IMR-90 (cell line): ENCODE measurements at regions not wholly inside any gene's neighbourhood (a gene's known extent, or its start where the extent isn't known, plus 50 kb on each side); places are given as distances from the start of the nearest gene placed in this dataset.
A peak's percentile ranks its signal among the peaks of the same experiment; 100 is the strongest.

Experiments
- ATAC-seq: fragments of 200-7000 bp; cut with Tn5 transposase; 2 replicates; pipeline ENCODE4 v1.9.1; 2020; ENCODE audit warnings: low read depth, mild to moderate bottlenecking, moderate library complexity
- BruUV-seq: library from RNA; stranded (reverse); fragments of 400-500 nt; replicated peaks from 2 replicates; lab custom pipeline; 2021; lab: Mats Ljungman, UMichigan
- CTCF ChIA-PET: fragments of 300-600 bp; formaldehyde crosslinking; extraction: SDS; loops from one replicate; lab custom pipeline; 2021; ENCODE audit warnings: antibody characterized with exemption; lab: Yijun Ruan, JAX
- POLR2A ChIA-PET: fragments of 300-600 bp; sonication (Branson Sonifier 250); formaldehyde crosslinking; loops from one replicate; lab custom pipeline; 2022; ENCODE audit warnings: antibody characterized with exemption; ENCODE audit not compliant: unreplicated experiment; lab: Charles Lee
- DNase-seq: peaks from one replicate; pipeline ENCODE4 v3.0.0; 2013
- H2AFZ ChIP-seq: replicated peaks from 2 replicates; pipeline ENCODE3; 2013; ENCODE audit warnings: low read length, mild to moderate bottlenecking; ENCODE audit not compliant: poor library complexity
- H2AK5ac ChIP-seq: 2 replicates; pipeline ENCODE4 v1.6.1; 2013; ENCODE audit warnings: low read depth, low read length, inconsistent platforms
- H2AK9ac ChIP-seq: replicated peaks from 2 replicates; pipeline ENCODE3; 2013; ENCODE audit warnings: mild to moderate bottlenecking, low read depth, low read length, moderate library complexity; ENCODE audit not compliant: poor library complexity
- H2BK120ac ChIP-seq: 2 replicates; pipeline ENCODE4 v1.6.1; 2013; ENCODE audit warnings: low read depth, low read length, inconsistent platforms
- H2BK15ac ChIP-seq: 3 replicates; pipeline ENCODE4 v1.6.1; 2013; ENCODE audit warnings: low read depth, low read length, inconsistent platforms
- H2BK20ac ChIP-seq: 2 replicates; pipeline ENCODE4 v1.6.1; 2013; ENCODE audit warnings: low read depth, mild to moderate bottlenecking, inconsistent platforms, low read length, moderate library complexity
- H2BK5ac ChIP-seq: 2 replicates; pipeline ENCODE4 v1.6.1; 2013; ENCODE audit warnings: mild to moderate bottlenecking, low read depth, low read length, inconsistent platforms; ENCODE audit not compliant: poor library complexity, severe bottlenecking
- H3K14ac ChIP-seq: replicated peaks from 2 replicates; pipeline ENCODE4 v1.6.1; 2013; ENCODE audit warnings: low read depth, low read length, inconsistent platforms
- H3K18ac ChIP-seq: 2 replicates; pipeline ENCODE4 v1.6.1; 2013; ENCODE audit warnings: low read depth, low read length, control low read depth
- H3K23ac ChIP-seq: 2 replicates; pipeline ENCODE4 v1.6.1; 2013; ENCODE audit warnings: low read depth, low read length, inconsistent platforms
- H3K27ac ChIP-seq: 2 replicates; pipeline ENCODE4 v1.5.1; 2013; ENCODE audit warnings: mild to moderate bottlenecking, control low read depth, low read length; ENCODE audit not compliant: insufficient read depth
- H3K27me3 ChIP-seq: 2 replicates; pipeline ENCODE4 v1.6.1; 2013; ENCODE audit warnings: low read length; ENCODE audit not compliant: control insufficient read depth, insufficient read depth
- H3K36me3 ChIP-seq: 2 replicates; pipeline ENCODE4 v1.6.1; 2013; ENCODE audit warnings: low read length, mixed read lengths; ENCODE audit not compliant: control insufficient read depth, insufficient read depth
- H3K4ac ChIP-seq: 2 replicates; pipeline ENCODE4 v1.6.1; 2013; ENCODE audit warnings: low read depth, low read length, inconsistent platforms
- H3K4me1 ChIP-seq: 2 replicates; pipeline ENCODE4 v1.6.1; 2013; ENCODE audit warnings: low read length, mixed read lengths; ENCODE audit not compliant: control insufficient read depth, insufficient read depth
- H3K4me2 ChIP-seq: 2 replicates; pipeline ENCODE4 v1.6.1; 2013; ENCODE audit warnings: low read depth, mild to moderate bottlenecking, control low read depth, low read length, moderate library complexity
- H3K4me3 ChIP-seq: 2 replicates; pipeline ENCODE4 v1.5.1; 2013; ENCODE audit warnings: low read depth, mild to moderate bottlenecking, control low read depth, low read length, moderate library complexity; ENCODE audit not compliant: insufficient read depth
- H3K56ac ChIP-seq: 2 replicates; pipeline ENCODE4 v1.6.1; 2013; ENCODE audit warnings: low read length, inconsistent platforms; ENCODE audit not compliant: insufficient read depth; ENCODE audit errors: extremely low read depth
- H3K79me1 ChIP-seq, 2 experiments: 2 replicates each; pipeline ENCODE4 v1.6.1; 2013; ENCODE audit warnings: low read length in 2 of 2, inconsistent platforms in 1 of 2, low read depth in 1 of 2
- H3K9ac ChIP-seq: 2 replicates; pipeline ENCODE4 v1.6.1; 2013; ENCODE audit warnings: low read depth, low read length, control low read depth
- H3K9me1 ChIP-seq: 2 replicates; pipeline ENCODE4 v1.6.1; 2013; ENCODE audit warnings: low read length, inconsistent platforms; ENCODE audit not compliant: insufficient read depth
- H3K9me3 ChIP-seq: 2 replicates; pipeline ENCODE4 v1.6.1; 2013; ENCODE audit warnings: low read length; ENCODE audit not compliant: control insufficient read depth, insufficient read depth
- H4K20me1 ChIP-seq: 2 replicates; pipeline ENCODE4 v1.6.1; 2013; ENCODE audit warnings: low read length, inconsistent platforms; ENCODE audit not compliant: insufficient read depth
- H4K5ac ChIP-seq: 2 replicates; pipeline ENCODE4 v1.6.1; 2013; ENCODE audit warnings: mild to moderate bottlenecking, low read depth, low read length, control low read depth
- H4K8ac ChIP-seq, 2 experiments: 2 replicates each; pipeline ENCODE4 v1.6.1; 2013; ENCODE audit warnings: low read depth in 2 of 2, low read length in 2 of 2, control low read depth in 1 of 2, inconsistent platforms in 1 of 2
- H4K91ac ChIP-seq: 2 replicates; pipeline ENCODE4 v1.6.1; 2013; ENCODE audit warnings: low read depth, low read length, inconsistent platforms; ENCODE audit not compliant: insufficient read depth
- BHLHE40 ChIP-seq: fragments of 150-350 bp; IDR thresholded peaks from 2 replicates; pipeline ENCODE4 v1.6.1; 2016; ENCODE audit warnings: mild to moderate bottlenecking, low read depth, low read length
- CEBPB ChIP-seq: IDR thresholded peaks from 2 replicates; pipeline ENCODE4 v1.6.1; 2012; ENCODE audit warnings: low read depth, low read length, improper control_type of control experiment
- CHD1 ChIP-seq: IDR thresholded peaks from 2 replicates; pipeline ENCODE4 v1.6.1; 2012; ENCODE audit warnings: low read depth, low read length, improper control_type of control experiment
- CTCF ChIP-seq: conservative IDR thresholded peaks from 2 replicates; pipeline ENCODE4 v1.5.1; 2012; ENCODE audit warnings: mild to moderate bottlenecking, low read depth, low read length, improper control_type of control experiment
- ELK1 ChIP-seq: fragments of 150-350 bp; IDR thresholded peaks from 2 replicates; pipeline ENCODE4 v1.6.1; 2016; ENCODE audit warnings: low read depth, mild to moderate bottlenecking, low read length, moderate library complexity, borderline replicate concordance
- FOS ChIP-seq: fragments of 150-350 bp; IDR thresholded peaks from 2 replicates; pipeline ENCODE4 v1.6.1; 2016; ENCODE audit warnings: low read depth, low read length
- MAFK ChIP-seq: IDR thresholded peaks from 2 replicates; pipeline ENCODE4 v1.6.1; 2012; ENCODE audit warnings: low read depth, low read length, improper control_type of control experiment
- MAZ ChIP-seq: IDR thresholded peaks from 2 replicates; pipeline ENCODE4 v1.6.1; 2012; ENCODE audit warnings: low read depth, mild to moderate bottlenecking, low read length, improper control_type of control experiment, moderate library complexity, borderline replicate concordance
- MXI1 ChIP-seq: IDR thresholded peaks from 2 replicates; pipeline ENCODE4 v1.6.1; 2012; ENCODE audit warnings: low read depth, mild to moderate bottlenecking, low read length, moderate library complexity, borderline replicate concordance
- NFE2L2 ChIP-seq: fragments of 150-350 bp; IDR thresholded peaks from 2 replicates; pipeline ENCODE4 v1.6.1; 2016; ENCODE audit warnings: low read depth, mild to moderate bottlenecking, low read length
- POLR2A ChIP-seq: IDR thresholded peaks from 2 replicates; pipeline ENCODE4 v1.6.1; 2012; ENCODE audit warnings: mild to moderate bottlenecking, low read depth, low read length
- RAD21 ChIP-seq: IDR thresholded peaks from 2 replicates; pipeline ENCODE4 v1.6.1; 2012; ENCODE audit warnings: low read length, improper control_type of control experiment
- RCOR1 ChIP-seq: IDR thresholded peaks from 2 replicates; pipeline ENCODE4 v1.6.1; 2012; ENCODE audit warnings: mild to moderate bottlenecking, low read length, improper control_type of control experiment; ENCODE audit not compliant: insufficient replicate concordance
- RFX5 ChIP-seq: IDR thresholded peaks from 2 replicates; pipeline ENCODE4 v1.8.0; 2012; ENCODE audit warnings: low read depth, mild to moderate bottlenecking, low read length, moderate library complexity
- SMC3 ChIP-seq: fragments of 150-350 bp; IDR thresholded peaks from 2 replicates; pipeline ENCODE4 v1.6.1; 2016; ENCODE audit warnings: low read depth, mild to moderate bottlenecking, antibody characterized with exemption, low read length, moderate library complexity
- USF2 ChIP-seq: fragments of 150-350 bp; IDR thresholded peaks from 2 replicates; pipeline ENCODE4 v1.6.1; 2017; ENCODE audit warnings: mild to moderate bottlenecking, antibody characterized with exemption, low read length, low read depth
- WGBS, 2 experiments: methylation state at CpG; one replicate each; pipeline versions ENCODE4 v1.1.5 to v1.1.7; 2013; ENCODE audit warnings: missing lambda C conversion rate in 2 of 2; ENCODE audit not compliant: insufficient read length in 1 of 2; ENCODE audit errors: extremely low coverage in 2 of 2; 5-methylcytosine and 5-hydroxymethylcytosine counted together
- dilution Hi-C: fragments of 300-500 bp; cut with HindIII; formaldehyde crosslinking; loops from one replicate; pipeline ENCODE4 v1.14.3; 2018; ENCODE audit warnings: low sequenced_read_pairs; ENCODE audit not compliant: unreplicated experiment
- in situ Hi-C: fragments of 300-500 bp; cut with MboI; formaldehyde crosslinking; loops from 3 replicates; pipeline ENCODE4 v1.14.3; 2019; ENCODE audit warnings: low sequenced_read_pairs, inconsistent platforms, mixed read lengths
- intact Hi-C: fragments of 100-400 bp; cut with micrococcal nuclease; formaldehyde crosslinking; loops from 2 replicates; pipeline ENCODE4 v1.10.0; 2022

- Histone ChIP-seq H2BK5ac (no peak overlapping the region), H4K8ac (no peak overlapping the region), H3K27ac (no peak overlapping the region), H3K56ac (no peak overlapping the region), H3K9me1 (no peaks in the 10 kb centered on the region), H2BK20ac (no peak overlapping the region), H2AFZ (no peak overlapping the region), H4K91ac (no peak overlapping the region), H3K4me2 (no peak overlapping the region), H3K18ac (no peak overlapping the region), H4K5ac (no peak overlapping the region), H3K4ac (no peak overlapping the region), H2BK15ac (no peak overlapping the region), H3K9me3 (no peaks in the 10 kb centered on the region; the same call in 1 of the 2 replicates), H3K23ac (no peak overlapping the region), H3K14ac (no peak overlapping the region), H3K27me3 (no peaks in the 10 kb centered on the region), H3K79me1 (no peaks in the 10 kb centered on the region), H3K36me3 (no peaks in the 10 kb centered on the region), H2AK9ac (no peak overlapping the region), H2AK5ac (no peak overlapping the region), H2BK120ac (no peak overlapping the region), H3K4me1 (no peaks in the 10 kb centered on the region), H3K9ac (no peak overlapping the region), H4K20me1 (no peaks in the 10 kb centered on the region), H3K4me3 (no peak overlapping the region)
- ChIA-PET CTCF (interaction anchor here (0.6 to 0.7 kb wide), 2 partner anchors 10 to 555 kb away, joined by 3 to 5 read pairs; no protein-coding TSS in a partner anchor), POLR2A (no interaction called here)
- WGBS, 2 experiments: no CpG with 5 or more reads among the region's 4 CpGs
- TF ChIP-seq BHLHE40 (peak; percentile 13; the same call in 1 of the 2 replicates), MAFK (no peak), CEBPB (no peak), ELK1 (no peak), POLR2A (no peak), CHD1 (no peak), RCOR1 (no peak), FOS (no peak), USF2 (no peak), NFE2L2 (no peak), RAD21 (peak; percentile 66), MAZ (no peak), MXI1 (no peak), SMC3 (peak; percentile 57), CTCF (peak; percentile 62), RFX5 (no peak)
- in situ Hi-C loops (loop anchor here (10.0 to 25.0 kb wide), 2 partner anchors 476 to 639 kb away; no protein-coding TSS in a partner anchor), dilution Hi-C loops (no loop called here), intact Hi-C loops (no loop called here)
- ATAC-seq (no peak), DNase-seq (peak; percentile 21)
- BruUV-seq: no TSS peak
Measured at GRCh38 chr2:122451040-122451439, 695.6 kb downstream of the TSN start.
